OCI-LY1 (cell line): ENCODE measurements at regions not wholly inside any gene's neighbourhood (a gene's known extent, or its start where the extent isn't known, plus 50 kb on each side); places are given as distances from the start of the nearest gene placed in this dataset.

Experiments used
- CTCF ChIP-seq: fragments of 200-600 bp; sonication (generic), shearing (Covaris generic); IDR thresholded peaks from 2 replicates; pipeline ENCODE4 v1.5.1; 2017; ENCODE audit warnings: mild to moderate bottlenecking, antibody characterized with exemption, low read length, moderate library complexity, mixed read lengths
- EZH2 ChIP-seq: fragments of 200-600 bp; sonication (generic), shearing (Covaris generic); IDR thresholded peaks from 2 replicates; pipeline ENCODE4 v1.8.0; 2017; ENCODE audit warnings: borderline replicate concordance, mixed run types, mild to moderate bottlenecking, antibody characterized with exemption, low read length, moderate library complexity, mixed read lengths

GRCh38 chr5:74243634-74244033 is 396.9 kb downstream of the ENC1 start:
- TF ChIP-seq CTCF (no peak), EZH2 (no peak)
